Right atrium auricular region (tissue), 2 donors: ENCODE measurements at regions not wholly inside any gene's neighbourhood (a gene's known extent, or its start where the extent isn't known, plus 50 kb on each side); places are given as distances from the start of the nearest gene placed in this dataset.

Source experiments
- DNase-seq: peaks from one replicate; pipeline ENCODE4 v3.0.0-alpha.2; 2019; ENCODE audit warnings: low spot score
- H3K27ac ChIP-seq, 2 donors: fragments of 200-600 bp; sonication (generic); 1 replicate in 1 of 2; 2 replicates in 1 of 2; pipeline ENCODE4 v1.5.1; 2016 to 2019
- H3K27me3 ChIP-seq, 2 donors: fragments of 200-600 bp; sonication (generic); one replicate each; pipeline versions ENCODE4 v1.5.1 to v1.6.0; 2017 to 2019
- H3K36me3 ChIP-seq: fragments of 200-600 bp; sonication (generic); one replicate; pipeline ENCODE4 v1.5.1; 2016
- H3K4me1 ChIP-seq, 2 donors: fragments of 200-600 bp; sonication (generic); one replicate each; pipeline versions ENCODE4 v1.5.1 to v1.6.0; 2017 to 2019
- H3K4me3 ChIP-seq, 2 donors: fragments of 200-600 bp; sonication (generic); 1 replicate in 1 of 2; 2 replicates in 1 of 2; pipeline ENCODE4 v1.5.1; 2017 to 2019; ENCODE audit warnings: mild to moderate bottlenecking in 1 of 2, moderate library complexity in 1 of 2
- H3K9me3 ChIP-seq, 2 donors: fragments of 200-600 bp; sonication (generic); one replicate each; pipeline ENCODE4 v1.5.1; 2019
- TF ChIP-seq, protein P1 (sequence below), 2 donors: fragments of 200-600 bp; sonication (generic); IDR thresholded peaks; one replicate each; pipeline ENCODE4 v1.5.1; 2019; ENCODE audit warnings: antibody characterized with exemption in 2 of 2

DNA sequence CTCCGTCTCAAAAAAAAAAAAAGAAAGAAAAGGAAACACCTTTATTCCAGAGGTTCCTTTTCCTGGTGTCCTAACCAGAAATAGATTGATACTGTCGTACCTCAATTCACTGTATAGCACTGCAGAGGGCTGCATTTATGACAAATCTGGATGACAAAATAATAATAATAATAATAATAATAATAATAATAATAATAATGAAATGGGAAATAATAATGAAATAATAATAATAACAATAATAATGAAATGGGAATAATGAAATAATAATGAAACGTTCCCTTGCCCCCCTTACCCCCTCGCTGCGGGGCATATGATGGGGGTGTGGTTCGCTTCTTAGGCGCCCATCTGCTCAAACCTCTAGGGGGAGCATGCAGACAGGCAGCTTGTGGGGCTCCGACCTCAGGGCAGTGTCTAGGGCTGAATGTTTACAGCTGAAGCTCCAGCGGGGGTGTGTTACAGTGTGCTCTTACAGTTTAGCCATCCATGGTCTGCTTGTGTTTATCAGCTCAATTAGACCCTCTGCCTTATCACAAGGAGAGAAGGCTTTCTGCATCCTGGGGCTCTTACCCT is 1088.3 kb upstream of the SEL1L start:
- Histone ChIP-seq H3K27me3 (no peaks in the 10 kb centered on the region), H3K4me1 (no peaks in the 10 kb centered on the region)
- TF ChIP-seq, protein P1, sequence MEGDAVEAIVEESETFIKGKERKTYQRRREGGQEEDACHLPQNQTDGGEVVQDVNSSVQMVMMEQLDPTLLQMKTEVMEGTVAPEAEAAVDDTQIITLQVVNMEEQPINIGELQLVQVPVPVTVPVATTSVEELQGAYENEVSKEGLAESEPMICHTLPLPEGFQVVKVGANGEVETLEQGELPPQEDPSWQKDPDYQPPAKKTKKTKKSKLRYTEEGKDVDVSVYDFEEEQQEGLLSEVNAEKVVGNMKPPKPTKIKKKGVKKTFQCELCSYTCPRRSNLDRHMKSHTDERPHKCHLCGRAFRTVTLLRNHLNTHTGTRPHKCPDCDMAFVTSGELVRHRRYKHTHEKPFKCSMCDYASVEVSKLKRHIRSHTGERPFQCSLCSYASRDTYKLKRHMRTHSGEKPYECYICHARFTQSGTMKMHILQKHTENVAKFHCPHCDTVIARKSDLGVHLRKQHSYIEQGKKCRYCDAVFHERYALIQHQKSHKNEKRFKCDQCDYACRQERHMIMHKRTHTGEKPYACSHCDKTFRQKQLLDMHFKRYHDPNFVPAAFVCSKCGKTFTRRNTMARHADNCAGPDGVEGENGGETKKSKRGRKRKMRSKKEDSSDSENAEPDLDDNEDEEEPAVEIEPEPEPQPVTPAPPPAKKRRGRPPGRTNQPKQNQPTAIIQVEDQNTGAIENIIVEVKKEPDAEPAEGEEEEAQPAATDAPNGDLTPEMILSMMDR (IDR thresholded peaks at IDR 0.05), result no peak

DNA sequence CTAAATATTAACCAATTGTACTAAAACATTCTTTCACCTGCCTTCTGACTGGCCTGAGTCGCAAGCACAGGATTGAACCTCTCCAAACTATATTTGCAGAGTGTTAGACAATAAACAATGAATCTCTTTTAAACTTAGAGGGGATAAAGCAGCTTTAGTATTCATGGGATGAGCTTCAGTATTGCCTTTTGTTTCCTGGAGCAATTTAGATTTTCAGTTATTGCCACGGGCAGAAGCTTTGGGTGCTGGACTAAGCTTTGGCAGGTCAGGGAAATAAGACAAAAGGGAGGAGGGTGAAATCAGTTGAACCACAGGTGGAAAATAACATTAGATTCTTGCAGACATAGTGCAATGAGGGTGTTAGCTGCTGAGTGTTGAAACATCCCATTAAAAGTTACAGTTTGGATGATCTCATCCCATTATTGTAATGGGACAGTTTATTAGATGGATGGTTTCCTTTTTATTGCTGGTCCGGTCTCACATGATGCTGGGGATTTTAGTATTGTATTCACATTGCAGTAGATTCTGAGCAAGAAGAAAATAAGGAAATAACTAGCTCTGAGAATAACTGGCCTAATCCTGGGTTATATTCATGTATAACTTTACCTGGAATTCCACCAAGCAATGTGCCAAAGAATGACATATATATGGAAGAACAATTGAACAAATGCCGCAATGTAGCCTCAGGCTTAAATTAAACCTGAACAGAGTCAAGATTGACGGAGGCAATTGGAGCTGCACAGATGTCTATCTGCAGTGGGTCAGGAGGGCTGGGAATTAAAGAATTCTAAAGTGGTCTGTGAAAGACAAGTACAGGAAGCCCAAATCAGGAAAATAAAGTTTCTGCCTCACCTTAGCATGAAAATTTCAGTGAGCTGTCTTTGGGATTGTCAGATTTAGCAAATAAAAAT is 1092.8 kb upstream of the SEL1L start:
- H3K9me3 ChIP-seq, result no peaks in the 10 kb centered on the region
- H3K4me3 ChIP-seq, result no peak overlapping the region
- no peak for DNase-seq
- no peaks in the 10 kb centered on the region for H3K27me3 ChIP-seq
- H3K4me1 ChIP-seq, result no peaks in the 10 kb centered on the region
- TF ChIP-seq, protein P1 (IDR thresholded peaks at IDR 0.05), result no peak
- no peak overlapping the region for H3K27ac ChIP-seq
- H3K36me3 ChIP-seq, result no peaks in the 10 kb centered on the region

More for the DNA sequence above, 1088.3 kb upstream of the SEL1L start:
- no peak for DNase-seq
- no peaks in the 10 kb centered on the region for H3K36me3 ChIP-seq
- no peak overlapping the region for H3K27ac ChIP-seq
- H3K4me3 ChIP-seq, result no peak overlapping the region
- H3K9me3 ChIP-seq, result no peaks in the 10 kb centered on the region

DNA sequence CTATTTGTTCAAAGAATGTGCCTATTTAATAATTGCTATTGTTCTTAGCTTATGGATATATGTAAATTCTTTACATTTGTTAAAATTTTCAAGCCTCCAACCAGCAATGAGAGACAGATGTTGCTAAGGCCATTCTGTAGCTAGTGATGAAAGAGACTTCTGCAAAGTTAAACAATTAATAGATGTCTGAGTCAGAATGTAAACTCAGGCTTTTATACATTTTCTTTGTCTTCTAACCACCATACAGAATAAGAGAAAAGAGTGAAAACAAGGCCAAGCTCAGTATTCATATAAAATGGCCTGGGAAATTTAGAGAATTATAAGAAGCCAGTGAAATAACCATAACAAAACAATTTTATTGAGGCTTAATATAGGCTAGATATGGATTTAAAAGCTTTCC is 1102.3 kb upstream of the SEL1L start:
- H3K4me1 ChIP-seq, result no peaks in the 10 kb centered on the region
- H3K4me3 ChIP-seq, result no peak overlapping the region
- H3K36me3 ChIP-seq, result no peaks in the 10 kb centered on the region
- H3K27me3 ChIP-seq, result no peaks in the 10 kb centered on the region
- no peak for DNase-seq
- H3K27ac ChIP-seq, result no peak overlapping the region
- H3K9me3 ChIP-seq, result no peaks in the 10 kb centered on the region
- TF ChIP-seq, protein P1 (IDR thresholded peaks at IDR 0.05), result no peak

DNA sequence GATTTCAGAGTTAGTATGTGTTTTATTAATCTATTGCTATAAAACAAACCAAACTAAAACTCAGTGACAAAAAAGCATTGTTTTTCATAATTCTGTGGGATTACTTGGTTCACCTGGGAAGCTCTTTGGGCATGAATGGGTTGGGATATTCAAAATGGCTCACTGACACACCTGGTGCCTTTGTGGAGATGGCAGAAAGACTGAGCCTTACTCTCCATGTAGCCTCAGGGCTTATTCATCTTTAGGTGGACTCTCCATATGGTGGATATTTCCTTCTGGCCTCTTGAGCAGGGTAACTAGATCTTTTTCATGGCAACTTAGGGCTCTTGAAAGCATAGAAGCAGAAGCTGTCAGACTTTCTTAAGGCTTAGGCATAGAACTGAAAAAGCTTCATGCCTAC is 1102.8 kb upstream of the SEL1L start:
- H3K4me3 ChIP-seq, result no peak overlapping the region
- no peak for DNase-seq
- H3K4me1 ChIP-seq, result no peaks in the 10 kb centered on the region
- no peaks in the 10 kb centered on the region for H3K9me3 ChIP-seq
- TF ChIP-seq, protein P1 (IDR thresholded peaks at IDR 0.05), result no peak
- no peaks in the 10 kb centered on the region for H3K36me3 ChIP-seq
- no peak overlapping the region for H3K27ac ChIP-seq
- H3K27me3 ChIP-seq, result no peaks in the 10 kb centered on the region

DNA sequence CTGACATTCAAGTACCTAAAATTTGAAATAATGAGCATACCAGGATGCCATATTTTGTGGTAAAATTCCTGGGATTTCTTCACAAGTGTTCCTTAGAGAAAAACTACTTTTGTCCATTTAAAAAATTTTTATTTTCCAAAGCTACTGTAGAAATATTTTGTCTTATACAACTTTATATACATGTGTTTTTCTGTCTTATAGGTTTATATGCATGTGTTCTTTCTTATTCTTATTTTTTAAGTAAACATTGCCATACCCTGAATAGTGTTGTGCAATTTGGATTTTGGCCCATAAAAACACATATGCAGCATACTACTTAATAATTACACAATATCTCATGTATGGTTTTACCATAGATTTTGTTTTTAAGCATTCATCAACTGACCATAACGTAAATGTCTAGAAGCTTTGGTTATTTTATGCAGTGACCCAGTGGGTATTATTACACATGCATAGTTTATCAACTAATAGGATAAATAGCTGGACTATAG is 1107.4 kb upstream of the SEL1L start:
- Histone ChIP-seq H3K27me3 (no peaks in the 10 kb centered on the region), H3K4me1 (no peaks in the 10 kb centered on the region), H3K36me3 (no peaks in the 10 kb centered on the region), H3K4me3 (no peak overlapping the region), H3K9me3 (no peaks in the 10 kb centered on the region), H3K27ac (no peak overlapping the region)
- TF ChIP-seq, protein P1 (IDR thresholded peaks at IDR 0.05), result no peak
- no peak for DNase-seq
